ENCODE measurements at regions not wholly inside any gene's neighbourhood (a gene's known extent, or its start where the extent isn't known, plus 50 kb on each side); places are given as distances from the start of the nearest gene placed in this dataset.

GRCh38 chr2:64767670-64768468 is 114.2 kb upstream of the SERTAD2 start:
- H3K4me1 ChIP-seq: peaks cover 34% of the 10 kb centered on the region
- H4K20me1 ChIP-seq: no peaks in the 10 kb centered on the region
- TF ChIP-seq Cebpa-rat (IDR thresholded peaks at IDR 0.05): no peak
- peak overlapping the region; percentile 78 for H3K9ac ChIP-seq
- H3K4me2 ChIP-seq: peak overlapping the region; percentile 95
- H3K4me3 ChIP-seq: peak overlapping the region; percentile 78
- H3K9me3 ChIP-seq: no peaks in the 10 kb centered on the region
- peak overlapping the region; percentile 76 for H3K27ac ChIP-seq
- H3K36me3 ChIP-seq: no peaks in the 10 kb centered on the region
- no peaks in the 10 kb centered on the region for H3K27me3 ChIP-seq

GRCh38 chr2:64768491-64769005 is 114.8 kb upstream of the SERTAD2 start:
- no peaks in the 10 kb centered on the region for H4K20me1 ChIP-seq
- H3K36me3 ChIP-seq: no peaks in the 10 kb centered on the region
- peaks cover 29% of the 10 kb centered on the region for H3K4me1 ChIP-seq
- peaks cover under 1% of the 10 kb centered on the region; the same call in 1 of the 2 replicates for H3K9me3 ChIP-seq
- peak overlapping the region; percentile 76 for H3K27ac ChIP-seq
- TF ChIP-seq Cebpa-rat (IDR thresholded peaks at IDR 0.05): no peak
- H3K4me2 ChIP-seq: peak overlapping the region; percentile 95
- H3K27me3 ChIP-seq: no peaks in the 10 kb centered on the region
- peak overlapping the region; percentile 78 for H3K4me3 ChIP-seq
- peak overlapping the region; percentile 78 for H3K9ac ChIP-seq

GRCh38 chr2:64769392-64770044 is 115.8 kb upstream of the SERTAD2 start:
- H3K4me2 ChIP-seq: peak overlapping the region; percentile 95; the same call in 1 of the 2 replicates

GRCh38 chr2:64770137-64770780 is 116.5 kb upstream of the SERTAD2 start:
- no peak for TF ChIP-seq Cebpa-rat (IDR thresholded peaks at IDR 0.05)
- Histone ChIP-seq H3K4me1 (peaks cover 29% of the 10 kb centered on the region), H3K4me2 (no peak overlapping the region)

More at GRCh38 chr2:64769392-64770044, 115.8 kb upstream of the SERTAD2 start:
- Histone ChIP-seq H3K36me3 (no peaks in the 10 kb centered on the region), H3K9ac (no peak overlapping the region), H3K27ac (no peak overlapping the region), H3K4me1 (peaks cover 29% of the 10 kb centered on the region), H3K27me3 (no peaks in the 10 kb centered on the region), H4K20me1 (no peaks in the 10 kb centered on the region), H3K9me3 (peaks cover 6% of the 10 kb centered on the region; the same call in 1 of the 2 replicates), H3K4me3 (no peak overlapping the region)
- no peak for TF ChIP-seq Cebpa-rat (IDR thresholded peaks at IDR 0.05)

DNA sequence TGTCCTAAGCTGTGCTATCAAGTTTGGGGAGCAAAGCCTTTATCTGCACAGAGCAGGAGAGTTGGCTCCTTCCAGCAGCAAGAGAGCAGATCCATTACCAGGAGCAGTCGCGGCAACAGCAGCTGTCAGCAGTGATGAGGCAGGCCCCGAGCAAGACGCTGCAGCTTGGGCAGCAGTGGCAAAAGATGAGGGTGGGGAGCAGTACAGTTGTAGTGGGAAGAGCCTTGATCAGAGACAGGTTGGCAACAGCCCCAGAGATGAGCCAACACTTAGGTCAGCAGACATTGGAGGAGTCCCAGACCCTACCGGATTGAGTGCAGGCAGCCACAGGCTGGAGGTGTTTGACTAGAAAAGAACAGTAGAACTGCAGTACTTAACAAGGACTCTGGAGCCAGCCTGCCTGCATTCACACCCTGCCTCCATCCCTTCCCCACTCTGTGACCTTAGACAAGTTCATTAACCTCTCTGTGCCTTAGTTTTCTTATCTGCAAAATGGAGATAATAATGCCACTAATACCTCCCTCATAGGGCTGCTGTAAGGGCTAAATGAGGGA is 117.1 kb upstream of the SERTAD2 start:
- H3K27me3 ChIP-seq: no peaks in the 10 kb centered on the region
- peaks cover 19% of the 10 kb centered on the region for H3K9me3 ChIP-seq
- no peak overlapping the region for H3K27ac ChIP-seq
- H3K4me1 ChIP-seq: peaks cover 29% of the 10 kb centered on the region
- no peak overlapping the region for H3K9ac ChIP-seq
- H3K36me3 ChIP-seq: no peaks in the 10 kb centered on the region
- no peak overlapping the region for H3K4me2 ChIP-seq
- TF ChIP-seq Cebpa-rat (IDR thresholded peaks at IDR 0.05): no peak
- no peak overlapping the region for H3K4me3 ChIP-seq
- H4K20me1 ChIP-seq: no peaks in the 10 kb centered on the region

More at GRCh38 chr2:64770137-64770780, 116.5 kb upstream of the SERTAD2 start:
- Histone ChIP-seq H4K20me1 (no peaks in the 10 kb centered on the region), H3K4me3 (no peak overlapping the region), H3K9me3 (peaks cover 13% of the 10 kb centered on the region), H3K27ac (no peak overlapping the region), H3K9ac (no peak overlapping the region), H3K36me3 (no peaks in the 10 kb centered on the region), H3K27me3 (no peaks in the 10 kb centered on the region)

DNA sequence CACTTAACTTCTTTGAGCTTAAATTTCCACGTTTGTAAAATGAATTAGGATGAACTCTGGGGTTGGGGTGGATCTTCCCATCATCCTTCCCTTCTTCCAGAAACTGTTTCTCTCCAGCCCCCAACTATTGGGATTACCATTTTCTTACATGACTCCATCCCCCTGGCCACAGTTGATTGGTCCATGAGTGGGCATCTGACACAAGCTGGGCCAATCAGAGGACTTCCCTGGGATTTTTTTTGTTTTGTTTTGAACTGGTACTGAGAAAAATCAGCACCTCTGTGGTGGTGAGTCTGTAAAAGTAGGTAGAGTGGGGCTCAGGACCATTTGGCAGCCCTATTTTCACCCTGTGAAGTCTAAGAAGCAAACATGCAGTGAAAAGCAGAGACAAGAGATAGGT is 118.0 kb upstream of the SERTAD2 start:
- Histone ChIP-seq H3K27me3 (no peaks in the 10 kb centered on the region), H3K4me3 (no peak overlapping the region), H3K9me3 (peaks cover 28% of the 10 kb centered on the region), H3K4me1 (peaks cover 26% of the 10 kb centered on the region), H3K27ac (no peak overlapping the region), H3K36me3 (no peaks in the 10 kb centered on the region), H3K4me2 (no peak overlapping the region), H4K20me1 (no peaks in the 10 kb centered on the region), H3K9ac (no peak overlapping the region)
- TF ChIP-seq Cebpa-rat (IDR thresholded peaks at IDR 0.05): no peak

- Histone ChIP-seq H3K4me1 (peaks cover 13% of the 10 kb centered on the region), H3K27ac (no peak overlapping the region), H3K4me3 (no peak overlapping the region), H3K27me3 (no peaks in the 10 kb centered on the region), H3K9ac (no peak overlapping the region), H3K36me3 (no peaks in the 10 kb centered on the region), H3K9me3 (peaks cover 30% of the 10 kb centered on the region), H3K4me2 (no peak overlapping the region), H4K20me1 (no peaks in the 10 kb centered on the region)
- TF ChIP-seq Cebpa-rat (IDR thresholded peaks at IDR 0.05): no peak
Observed at GRCh38 chr2:64773461-64774118, 119.9 kb upstream of the SERTAD2 start.

GRCh38 chr2:64777841-64778240 is 124.1 kb upstream of the SERTAD2 start:
- no peak overlapping the region for H3K9ac ChIP-seq
- no peak overlapping the region for H3K4me3 ChIP-seq
- TF ChIP-seq Cebpa-rat (IDR thresholded peaks at IDR 0.05): no peak
- H3K4me1 ChIP-seq: no peaks in the 10 kb centered on the region
- H3K9me3 ChIP-seq: peaks cover 30% of the 10 kb centered on the region
- H3K4me2 ChIP-seq: no peak overlapping the region
- no peaks in the 10 kb centered on the region for H4K20me1 ChIP-seq
- no peaks in the 10 kb centered on the region for H3K27me3 ChIP-seq
- H3K27ac ChIP-seq: no peak overlapping the region
- no peaks in the 10 kb centered on the region for H3K36me3 ChIP-seq

DNA sequence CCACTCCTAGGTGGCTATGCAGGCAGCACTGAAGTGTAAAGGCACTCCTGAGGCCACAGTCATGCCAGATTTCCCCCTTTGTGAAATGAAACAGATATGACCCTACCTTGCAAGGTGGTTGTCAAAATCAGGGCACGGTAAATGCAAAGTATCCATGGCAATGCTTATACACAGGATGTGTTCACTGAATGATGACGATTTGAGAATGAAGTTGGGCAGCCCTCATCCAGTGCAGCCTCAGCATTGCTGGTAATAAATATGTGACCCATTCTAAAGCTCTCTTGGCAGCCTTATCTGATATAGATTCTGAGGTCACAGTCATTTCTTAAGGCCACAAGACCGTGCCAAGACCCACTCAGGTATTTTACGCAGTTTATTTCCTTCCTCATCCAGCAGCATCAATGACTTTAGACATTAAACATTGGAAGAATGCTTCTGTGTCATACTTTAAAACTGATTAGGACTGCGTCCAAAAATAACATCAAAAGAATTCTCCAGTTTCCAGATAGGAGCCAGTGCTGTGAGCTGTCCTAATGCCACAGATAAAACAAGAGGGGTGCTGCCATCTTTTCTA is 125.5 kb upstream of the SERTAD2 start:
- TF ChIP-seq Cebpa-rat (IDR thresholded peaks at IDR 0.05): no peak
- no peaks in the 10 kb centered on the region for H4K20me1 ChIP-seq
- no peak overlapping the region for H3K4me3 ChIP-seq
- H3K27ac ChIP-seq: no peak overlapping the region
- no peaks in the 10 kb centered on the region for H3K27me3 ChIP-seq
- H3K36me3 ChIP-seq: no peaks in the 10 kb centered on the region
- H3K4me2 ChIP-seq: no peak overlapping the region
- H3K9me3 ChIP-seq: peaks cover 24% of the 10 kb centered on the region
- no peak overlapping the region for H3K9ac ChIP-seq
- H3K4me1 ChIP-seq: no peaks in the 10 kb centered on the region

Measured in BLaER1 (cell line).